NT2/D1 (cell line): ENCODE measurements at regions not wholly inside any gene's neighbourhood (a gene's known extent, or its start where the extent isn't known, plus 50 kb on each side); places are given as distances from the start of the nearest gene placed in this dataset.

Experiments
- YY1 ChIP-seq: IDR thresholded peaks from 2 replicates; pipeline ENCODE4 v1.6.1; 2011; ENCODE audit not compliant: insufficient read length, insufficient read depth
- ZNF274 ChIP-seq: IDR thresholded peaks from 2 replicates; pipeline ENCODE4 v1.6.1; 2011; ENCODE audit warnings: mild to moderate bottlenecking, low read depth, low read length

DNA sequence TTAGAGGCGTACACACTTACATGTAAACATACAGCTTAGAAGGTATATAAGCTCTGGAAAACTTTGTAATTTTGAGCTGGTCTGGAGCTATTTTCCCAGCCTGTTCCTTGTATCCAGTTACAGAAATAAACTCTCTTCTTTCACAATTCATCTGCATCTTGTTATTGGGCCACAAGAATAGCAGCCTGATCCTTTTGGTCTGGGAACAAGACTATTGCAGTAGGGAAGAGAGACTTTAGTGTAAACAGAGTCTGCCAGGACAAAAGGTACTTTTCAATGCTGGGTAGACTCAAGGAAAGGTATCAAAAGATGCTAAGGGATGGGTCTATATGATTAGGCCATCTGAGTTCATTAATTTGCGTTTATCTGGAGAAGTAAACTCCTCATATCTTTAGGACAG, 728.3 kb downstream of the TYW1 start:
- no peak for TF ChIP-seq ZNF274
- TF ChIP-seq YY1, result no peak
